NCI-H82 (cell line): ENCODE measurements at regions not wholly inside any gene's neighbourhood (a gene's known extent, or its start where the extent isn't known, plus 50 kb on each side); places are given as distances from the start of the nearest gene placed in this dataset.

Experiments
- DNase-seq: peaks from one replicate; lab custom pipeline; 2025; lab: John Stamatoyannopoulos, UW

GRCh38 chr11:114876234-114876633, 197.9 kb downstream of the NXPE2 start:
- no peak for DNase-seq

- no peak for DNase-seq
Observed at GRCh38 chr11:114877976-114878375, 199.6 kb downstream of the NXPE2 start.

GRCh38 chr11:114880442-114880841, 202.1 kb downstream of the NXPE2 start:
- peak; percentile 88 for DNase-seq

- no peak for DNase-seq
Observed at GRCh38 chr11:114883472-114883871, 205.1 kb downstream of the NXPE2 start.

GRCh38 chr11:114886644-114887265, 208.4 kb downstream of the NXPE2 start:
- DNase-seq, result no peak

- peak; percentile 73 for DNase-seq
Observed at GRCh38 chr11:114889594-114890011, 211.3 kb downstream of the NXPE2 start.

- peak; percentile 42 for DNase-seq
Observed at GRCh38 chr11:114890038-114890437, 211.7 kb downstream of the NXPE2 start.

GRCh38 chr11:114891911-114892310, 213.6 kb downstream of the NXPE2 start:
- no peak for DNase-seq

GRCh38 chr11:114892381-114893197, 214.3 kb downstream of the NXPE2 start:
- DNase-seq, result peak; percentile 34

- no peak for DNase-seq
Observed at GRCh38 chr11:114893329-114893728, 215.0 kb downstream of the NXPE2 start.

- no peak for DNase-seq
Observed at GRCh38 chr11:114896594-114896993, 218.3 kb downstream of the NXPE2 start.

GRCh38 chr11:114909866-114910265, 231.5 kb downstream of the NXPE2 start:
- DNase-seq, result peak; percentile 76

- DNase-seq, result no peak
Observed at GRCh38 chr11:114912826-114913225, 234.5 kb downstream of the NXPE2 start.

GRCh38 chr11:114914231-114915005, 236.1 kb downstream of the NXPE2 start:
- no peak for DNase-seq

- DNase-seq, result no peak
Observed at GRCh38 chr11:114915871-114916805, 237.8 kb downstream of the NXPE2 start.

GRCh38 chr11:114918286-114918685, 240.0 kb downstream of the NXPE2 start:
- no peak for DNase-seq

GRCh38 chr11:114921697-114922096, 243.4 kb downstream of the NXPE2 start:
- peak; percentile 32 for DNase-seq

- DNase-seq, result no peak
Observed at GRCh38 chr11:114924042-114924441, 245.7 kb downstream of the NXPE2 start.

- no peak for DNase-seq
Observed at GRCh38 chr11:114925591-114925990, 247.3 kb downstream of the NXPE2 start.

GRCh38 chr11:114928260-114928870, 250.0 kb downstream of the NXPE2 start:
- peak; percentile 86 for DNase-seq

- DNase-seq, result no peak
Observed at GRCh38 chr11:114929351-114930000, 251.1 kb downstream of the NXPE2 start.
